ENCODE measurements at regions not wholly inside any gene's neighbourhood (a gene's known extent, or its start where the extent isn't known, plus 50 kb on each side); places are given as distances from the start of the nearest gene placed in this dataset.
A peak's percentile ranks its signal among the peaks of the same experiment; 100 is the strongest.

DNA sequence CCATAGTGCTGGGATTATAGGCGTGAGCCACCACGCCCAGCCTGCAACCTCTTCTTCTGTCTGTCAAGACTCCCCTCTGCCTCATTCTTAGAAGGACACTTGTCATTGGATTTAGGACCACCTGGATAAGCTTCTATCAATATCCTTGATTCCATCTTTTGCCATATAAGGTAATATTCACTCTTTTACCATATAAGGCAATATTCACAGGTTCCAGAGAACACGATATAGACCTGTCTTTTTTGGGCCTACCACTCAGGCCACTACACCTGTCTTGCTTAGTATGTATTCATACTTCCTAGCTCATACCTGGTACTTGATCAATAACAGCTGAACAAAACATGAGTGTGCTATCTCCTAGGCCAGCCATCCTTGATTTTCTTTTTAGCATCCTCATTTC is 149.2 kb upstream of the TOX3 start:
- Histone ChIP-seq H4K5ac (ENCODE audit: insufficient read length, low read depth, low read length) (no peak overlapping the region), H3K4me1 (replicated peaks in 1 of 4; ENCODE audit: control insufficient read depth in 3 of 4, insufficient read depth in 4 of 4, low read length in 3 of 4) (no peaks in the 10 kb centered on the region), H2BK5ac (ENCODE audit: low read depth, low read length) (no peak overlapping the region), H3K27ac (ENCODE audit: low read depth, low read length) (no peak overlapping the region), H3K9ac (replicated peaks in 1 of 4; ENCODE audit: extremely low read depth in 1 of 4, low read depth in 3 of 4, low read length in 3 of 4) (no peak overlapping the region), H4K91ac (replicated peaks; ENCODE audit: insufficient read length, low read length) (no peak overlapping the region), H3K14ac (ENCODE audit: insufficient read length) (no peak overlapping the region), H3K4me3 (ENCODE audit: extremely low read depth in 1 of 4, insufficient read depth in 2 of 4, low read depth in 3 of 4, low read length in 4 of 4) (no peak overlapping the region), H2BK12ac (ENCODE audit: low read depth, low read length) (no peak overlapping the region), H4K20me1 (replicated peaks in 1 of 2; ENCODE audit: control insufficient read depth in 1 of 2, insufficient read depth in 2 of 2, low read length in 2 of 2) (no peaks in the 10 kb centered on the region), H3K36me3 (ENCODE audit: control insufficient read depth in 2 of 4, insufficient read depth in 4 of 4, low read length in 3 of 4) (no peaks in the 10 kb centered on the region; a peak in 1 of 8 replicates), H2BK120ac (replicated peaks; ENCODE audit: low read depth, low read length) (no peak overlapping the region), H3K56ac (replicated peaks; ENCODE audit: insufficient read length, low read depth, low read length) (no peak overlapping the region), H3K23ac (ENCODE audit: insufficient read length) (no peak overlapping the region), H3K4ac (replicated peaks; ENCODE audit: insufficient read length, low read depth, low read length) (no peak overlapping the region), H3K23me2 (ENCODE audit: low read depth, low read length) (no peaks in the 10 kb centered on the region), H3K4me2 (ENCODE audit: insufficient read depth in 1 of 2, low read depth in 2 of 2, low read length in 2 of 2) (no peak overlapping the region), H2BK15ac (ENCODE audit: low read length) (no peak overlapping the region), H2AFZ (ENCODE audit: low read length) (no peak overlapping the region), H4K8ac (ENCODE audit: extremely low read depth, insufficient read depth, low read length) (no peak overlapping the region), H3K79me2 (ENCODE audit: control insufficient read depth in 1 of 2, insufficient read depth in 2 of 2, low read length in 2 of 2) (no peaks in the 10 kb centered on the region), H2BK20ac (ENCODE audit: low read length) (no peak overlapping the region), H3K18ac (ENCODE audit: extremely low read depth, low read length) (no peak overlapping the region), H3K9me3 (ENCODE audit: insufficient read depth in 2 of 2, low read depth in 1 of 2, low read length in 1 of 2) (peaks cover 2 to 9% of the 10 kb centered on the region in 2 experiments; a peak in 3 of 4 replicates), H3K79me1 (ENCODE audit: low read depth, low read length) (no peaks in the 10 kb centered on the region), H2AK5ac (ENCODE audit: low read depth, low read length) (no peak overlapping the region), H3K27me3 (replicated peaks in 1 of 4; ENCODE audit: control insufficient read depth in 3 of 4, extremely low read depth in 1 of 4, insufficient read depth in 3 of 4, low read length in 3 of 4) (no peaks in the 10 kb centered on the region; a peak in 1 of 7 replicates)
- DNase-seq (ENCODE audit: low read depth in 1 of 2, low spot score in 2 of 2) (no peak), FAIRE-seq (no peak)
- WGBS, 2 experiments (ENCODE audit: extremely low coverage in 1 of 2, insufficient coverage in 1 of 2, insufficient read length in 1 of 2, insufficient replicate concordance in 2 of 2, low coverage in 1 of 2, low lambda C conversion rate in 2 of 2, missing lambda C conversion rate in 1 of 2), result 93% methylated on average over 3 of the region's 3 CpGs; no CpG with 5 or more reads in 1 of the 2 experiments
- ChIA-PET POLR2A (ENCODE audit: partially characterized antibody) (no interaction called here), CTCF (ENCODE audit: partially characterized antibody) (interaction anchor here (2.1 to 3.0 kb wide), 2 partner anchors 13 to 504 kb away, joined by 6 to 11 read pairs; no protein-coding TSS in a partner anchor)
- TF ChIP-seq SP2 (IDR thresholded peaks at IDR 0.05; ENCODE audit: low read length), result no peak
- TF ChIP-seq SRF (IDR thresholded peaks at IDR 0.05; ENCODE audit: low read depth, low read length), result peak; percentile 85
- no peak for TF ChIP-seq TCF12 (IDR thresholded peaks at IDR 0.05; ENCODE audit: low read depth, low read length)
- TF ChIP-seq BRCA1 (IDR thresholded peaks at IDR 0.05; ENCODE audit: low read depth, low read length), result no peak
